Erythroblast (primary cell): ENCODE measurements at regions not wholly inside any gene's neighbourhood (a gene's known extent, or its start where the extent isn't known, plus 50 kb on each side); places are given as distances from the start of the nearest gene placed in this dataset.

Experiments
- GATA1 ChIP-seq: IDR thresholded peaks from 2 replicates; pipeline ENCODE4 v1.6.1; 2011; ENCODE audit warnings: low read depth, mild to moderate bottlenecking, control low read depth, low read length, moderate library complexity
- POLR2A ChIP-seq: IDR thresholded peaks from 2 replicates; pipeline ENCODE4 v1.6.1; 2011; ENCODE audit warnings: mild to moderate bottlenecking, low read length

DNA sequence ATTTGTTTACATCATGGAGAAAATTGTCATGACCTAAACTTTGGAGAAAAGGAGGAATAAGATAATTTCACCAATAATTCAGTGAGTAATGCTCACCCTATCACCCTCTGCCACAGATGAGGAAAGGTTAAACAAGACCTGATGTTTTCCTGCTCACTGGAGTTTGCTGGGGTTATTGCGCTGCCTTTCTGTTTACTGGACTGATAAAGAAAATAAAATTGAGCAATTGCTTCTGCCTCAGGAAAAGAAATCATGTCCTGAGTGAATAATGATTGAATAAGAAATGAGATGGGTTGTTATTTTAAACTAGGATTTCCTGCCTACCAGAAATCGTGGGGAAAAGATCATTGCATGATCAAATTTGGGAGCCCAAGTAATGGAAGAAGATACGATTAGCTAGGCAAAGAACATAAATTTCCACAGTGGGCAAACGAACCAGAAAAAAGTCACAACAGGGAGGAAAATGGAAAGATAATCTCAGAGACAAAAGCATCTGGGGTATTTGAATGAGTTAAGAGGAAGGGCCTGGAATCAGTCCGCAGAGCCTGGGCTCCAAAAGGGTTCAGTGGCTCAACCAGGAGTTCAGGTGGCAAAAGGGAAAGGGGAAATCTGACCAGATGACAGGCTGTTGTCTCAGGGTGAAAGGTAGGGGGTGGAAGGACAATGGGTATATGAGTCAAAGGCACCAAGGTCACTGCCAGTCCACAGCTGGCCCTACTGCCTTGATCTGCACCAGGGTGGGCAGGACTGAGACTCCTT, 146.8 kb downstream of the FAM43A start:
- TF ChIP-seq POLR2A = no peak
- TF ChIP-seq GATA1 = no peak
